Occipital lobe (tissue), 1 donor: ENCODE measurements at regions not wholly inside any gene's neighbourhood (a gene's known extent, or its start where the extent isn't known, plus 50 kb on each side); places are given as distances from the start of the nearest gene placed in this dataset.
"Not testable (repeated sequence)": the region's sequence is repeated elsewhere in the genome, so short reads cannot be mapped to it uniquely, and the experiment has no call there.

Experiments used
- DNase-seq: peaks from one replicate; lab custom pipeline; 2025; lab: John Stamatoyannopoulos, UW

- no peak for DNase-seq
Measured at GRCh38 chr16:51867386-51868065, 679.4 kb downstream of the TOX3 start.

DNA sequence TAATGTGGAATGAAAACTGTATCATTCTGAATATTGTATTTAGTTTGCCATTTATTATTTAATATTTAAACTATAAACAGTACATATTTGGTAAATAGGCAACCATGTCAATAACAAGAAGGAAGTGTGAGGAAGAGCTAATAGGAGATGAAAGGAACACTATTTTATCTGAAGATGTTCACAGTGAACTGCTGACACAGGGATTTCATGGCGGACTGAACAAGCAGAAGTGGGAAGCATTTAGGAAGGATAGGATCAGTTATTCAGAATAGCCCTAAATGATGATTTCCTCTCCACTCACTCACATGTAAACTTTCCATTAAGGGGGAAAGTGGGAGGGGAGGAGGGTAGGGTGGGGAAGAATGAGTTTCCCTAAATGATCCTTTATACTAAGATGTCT is 682.4 kb downstream of the TOX3 start:
- no peak for DNase-seq

GRCh38 chr16:51854401-51854951 is 692.5 kb downstream of the TOX3 start:
- no peak for DNase-seq

- DNase-seq, result no peak
Measured at GRCh38 chr16:51853586-51853985, 693.4 kb downstream of the TOX3 start.

GRCh38 chr16:51852892-51853291 is 694.1 kb downstream of the TOX3 start:
- no peak for DNase-seq

GRCh38 chr16:51851111-51851510 is 695.8 kb downstream of the TOX3 start:
- no peak for DNase-seq

DNA sequence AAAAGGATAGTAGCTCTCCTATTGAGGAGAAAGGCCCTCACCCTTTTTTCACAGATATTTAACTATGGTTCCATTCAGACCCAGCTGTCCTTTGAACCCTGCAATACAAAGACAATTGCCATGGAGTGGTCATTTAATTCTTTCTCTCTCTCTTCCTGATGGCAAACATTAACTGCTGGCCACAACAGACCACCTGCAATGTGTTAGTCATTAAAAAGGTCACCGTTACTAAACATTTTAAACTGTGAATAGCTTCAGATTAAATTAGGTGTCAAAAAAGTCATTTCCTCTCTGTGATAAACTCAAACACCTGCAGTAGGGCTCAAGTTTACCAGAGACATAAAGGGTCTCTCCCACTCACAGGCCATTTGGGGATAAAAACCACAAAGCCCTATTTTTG is 697.2 kb downstream of the TOX3 start:
- no peak for DNase-seq

GRCh38 chr16:51845586-51846305 is 694.7 kb upstream of the SALL1 start:
- no peak for DNase-seq

DNA sequence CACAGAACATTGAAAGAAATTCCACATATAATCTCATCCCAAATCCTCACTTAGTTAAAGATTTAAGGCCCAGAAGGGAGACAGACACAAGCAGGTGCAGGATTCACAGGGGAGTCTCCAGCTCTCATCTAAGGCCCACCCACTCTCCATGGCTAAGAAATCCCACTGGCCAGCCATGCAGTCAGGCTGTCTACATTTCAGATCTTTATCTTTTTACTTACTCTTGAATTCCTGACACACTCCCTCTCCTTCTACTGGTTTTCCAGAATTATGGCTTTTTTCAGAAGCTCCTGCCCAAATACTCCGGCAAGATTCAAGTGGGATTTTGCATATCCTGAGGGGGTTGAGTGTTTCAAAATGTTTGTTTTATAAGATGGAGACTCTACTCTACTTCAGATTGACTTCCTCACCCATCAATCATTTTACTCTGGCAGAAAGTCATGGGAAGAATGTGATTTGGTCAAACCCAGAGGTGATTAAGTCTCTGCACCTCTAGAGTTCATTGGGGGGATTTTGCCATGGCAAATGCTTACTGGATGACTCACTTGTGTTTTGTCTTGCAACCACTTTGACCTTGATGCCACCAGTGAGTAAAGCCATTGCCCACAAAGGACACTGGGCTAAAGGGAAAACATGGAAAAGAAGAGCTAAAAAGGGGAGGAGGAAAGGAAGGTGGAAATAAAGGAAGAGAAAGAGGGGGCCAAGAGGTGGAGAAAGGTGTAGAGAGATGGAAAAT is 688.8 kb upstream of the SALL1 start:
- DNase-seq, result no peak

GRCh38 chr16:51834794-51835193 is 683.7 kb upstream of the SALL1 start:
- DNase-seq, result no peak

GRCh38 chr16:51834133-51834532 is 683.1 kb upstream of the SALL1 start:
- no peak for DNase-seq

- no peak for DNase-seq
Measured at GRCh38 chr16:51831595-51832367, 680.7 kb upstream of the SALL1 start.

DNA sequence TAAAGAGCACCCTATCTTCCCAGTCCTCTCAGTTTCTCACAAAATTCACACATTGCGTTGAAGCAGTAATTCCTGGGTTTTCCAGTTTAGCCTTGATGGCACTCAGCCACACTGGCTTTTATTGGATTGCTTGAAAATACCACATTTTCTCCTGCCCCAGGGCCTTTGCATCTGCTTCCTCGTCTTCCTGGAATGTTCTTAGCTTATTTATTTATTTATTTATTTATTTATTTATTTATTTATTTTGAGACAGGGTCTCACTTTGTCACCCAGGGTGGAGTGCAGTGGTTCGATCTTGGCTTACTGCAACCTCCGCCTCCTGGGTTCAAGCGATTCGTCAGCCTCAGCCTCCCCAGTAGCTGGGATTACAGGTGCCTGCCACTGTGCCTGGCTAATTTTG is 680.0 kb upstream of the SALL1 start:
- not testable (repeated sequence) for DNase-seq

DNA sequence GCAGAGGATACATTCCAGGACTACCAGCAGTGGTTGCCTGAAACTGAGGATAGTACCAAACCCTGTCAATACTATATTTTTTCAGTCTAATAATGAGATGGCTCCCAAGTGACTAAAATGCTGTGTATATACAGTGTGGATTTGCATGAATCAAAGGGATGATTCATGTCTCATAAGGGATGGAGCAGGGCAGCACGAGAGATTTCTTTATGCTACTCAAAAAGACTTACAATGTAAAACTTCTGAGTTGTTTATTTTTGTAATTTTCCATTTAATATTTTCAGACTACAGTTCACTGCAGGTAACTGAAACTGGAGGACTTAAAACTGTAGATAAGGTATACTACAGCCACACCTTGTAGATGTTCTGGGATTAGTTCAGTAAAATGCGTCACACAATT is 674.7 kb upstream of the SALL1 start:
- no peak for DNase-seq

DNA sequence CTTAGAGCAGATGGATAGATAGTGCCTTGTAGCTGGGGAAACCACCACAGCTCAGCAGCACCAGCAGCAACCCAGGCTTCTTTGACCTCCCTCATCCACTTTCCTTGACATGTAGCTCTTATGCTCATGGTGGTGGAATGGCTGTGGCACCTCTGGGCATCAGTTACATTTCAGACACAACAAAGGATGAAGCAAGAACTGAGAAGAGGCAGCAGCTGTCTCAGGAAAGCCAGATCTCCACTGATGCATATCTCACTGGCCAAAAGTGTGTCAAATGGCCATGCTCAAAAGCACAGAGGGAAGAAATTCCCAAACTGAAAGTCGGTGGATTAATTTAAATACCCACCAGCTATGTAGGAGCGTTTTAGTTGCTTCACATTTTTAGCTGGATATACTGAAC is 671.4 kb upstream of the SALL1 start:
- DNase-seq, result no peak

- DNase-seq, result no peak
Measured at GRCh38 chr16:51821527-51821926, 670.5 kb upstream of the SALL1 start.

DNA sequence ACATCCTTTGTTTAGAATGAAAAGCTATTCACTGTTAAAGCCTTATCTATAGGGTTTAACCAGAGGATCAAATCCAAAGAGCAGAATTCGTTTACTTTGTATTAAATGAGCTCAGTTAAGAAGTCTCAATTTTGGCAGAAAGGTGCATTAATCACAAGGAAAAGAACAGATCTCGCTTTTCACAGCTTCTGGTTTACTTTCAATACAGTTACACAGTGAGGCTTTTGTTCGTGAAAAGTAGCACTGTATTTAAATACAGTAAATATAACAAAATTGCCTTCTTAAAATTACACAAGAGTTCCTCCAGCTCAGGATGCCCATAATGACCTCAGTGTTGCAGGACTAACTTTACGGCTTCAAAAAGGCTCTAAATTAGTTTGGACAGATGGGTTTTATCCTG is 669.1 kb upstream of the SALL1 start:
- DNase-seq, result no peak

GRCh38 chr16:51818342-51818944 is 667.4 kb upstream of the SALL1 start:
- DNase-seq, result no peak

DNA sequence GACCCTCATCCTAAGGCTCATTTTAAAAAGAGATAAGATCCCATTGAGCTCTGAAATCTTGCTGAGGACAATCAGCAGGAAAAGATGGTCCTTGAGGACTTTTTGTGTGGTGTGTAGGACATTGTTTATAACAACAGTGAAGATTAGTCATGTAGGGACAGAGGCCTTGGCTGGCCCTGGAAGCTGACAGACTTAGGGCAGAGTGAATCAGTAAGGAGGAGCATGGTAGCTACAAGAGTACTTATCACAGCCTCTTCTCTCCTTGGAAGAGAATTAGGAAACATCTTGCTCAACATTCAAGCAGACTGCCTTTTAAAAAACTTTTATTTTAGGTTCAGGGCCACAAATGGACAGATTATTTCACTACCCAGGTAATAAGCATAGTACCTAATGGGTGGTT is 665.9 kb upstream of the SALL1 start:
- no peak for DNase-seq

DNA sequence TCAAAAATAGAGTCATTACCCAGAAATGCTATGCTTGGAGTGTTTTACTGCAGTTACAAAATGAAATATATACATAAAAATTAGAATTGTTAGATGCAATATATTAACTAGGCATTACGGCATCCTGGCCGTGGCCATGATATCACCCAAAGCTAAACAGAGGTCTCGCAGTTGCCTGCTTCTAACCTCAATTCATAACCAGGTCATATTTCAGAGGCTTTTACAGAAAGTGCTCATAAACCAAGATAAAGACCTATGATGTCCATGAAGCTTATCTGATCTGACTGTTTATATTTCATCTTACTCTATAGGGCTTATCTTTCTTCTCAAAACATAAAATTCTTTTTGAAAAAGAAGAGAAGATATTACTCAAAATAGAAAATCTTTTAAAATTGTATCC is 664.5 kb upstream of the SALL1 start:
- no peak for DNase-seq

GRCh38 chr16:51814617-51815016 is 663.5 kb upstream of the SALL1 start:
- no peak for DNase-seq
